OCI-LY1 (cell line): ENCODE measurements at regions not wholly inside any gene's neighbourhood (a gene's known extent, or its start where the extent isn't known, plus 50 kb on each side); places are given as distances from the start of the nearest gene placed in this dataset.

Source experiments
- CTCF ChIP-seq: fragments of 200-600 bp; sonication (generic), shearing (Covaris generic); IDR thresholded peaks from 2 replicates; pipeline ENCODE4 v1.5.1; 2017; ENCODE audit warnings: mild to moderate bottlenecking, antibody characterized with exemption, low read length, moderate library complexity, mixed read lengths
- EZH2 ChIP-seq: fragments of 200-600 bp; sonication (generic), shearing (Covaris generic); IDR thresholded peaks from 2 replicates; pipeline ENCODE4 v1.8.0; 2017; ENCODE audit warnings: borderline replicate concordance, mixed run types, mild to moderate bottlenecking, antibody characterized with exemption, low read length, moderate library complexity, mixed read lengths

DNA sequence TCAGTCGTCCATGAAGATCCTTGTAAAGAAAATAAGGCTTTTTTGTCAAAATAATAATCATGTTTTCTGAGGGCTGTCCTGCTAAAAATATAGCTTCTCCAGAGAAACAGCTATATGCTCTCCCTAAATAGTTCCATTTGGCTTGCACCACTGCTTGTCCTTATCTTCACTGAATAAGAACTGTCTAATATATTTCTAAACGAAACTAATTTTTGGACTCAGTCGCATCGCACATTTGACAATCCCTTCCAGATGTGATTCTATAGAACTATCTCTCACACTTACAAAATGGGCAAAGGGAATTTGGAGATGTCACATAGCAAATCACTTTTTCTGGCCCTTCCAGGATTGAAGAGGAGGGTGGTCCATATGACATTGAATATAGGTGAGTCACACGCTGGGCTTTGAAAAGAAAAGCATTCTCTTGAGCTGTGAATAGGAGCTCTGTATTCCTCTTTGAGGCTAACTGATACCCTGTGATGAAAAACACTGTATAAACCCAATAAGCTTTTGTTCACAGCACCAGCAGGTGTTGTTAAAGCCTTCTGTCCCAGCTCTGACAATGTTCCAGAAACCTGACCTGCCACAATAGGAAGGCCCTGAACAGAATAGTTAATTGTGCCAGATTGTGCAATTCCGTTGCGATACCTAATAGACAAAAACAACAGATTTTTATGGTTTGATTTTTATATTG, 1144.2 kb downstream of the ROBO2 start:
- TF ChIP-seq CTCF: no peak
- TF ChIP-seq EZH2: no peak
